WTC11 (cell line): ENCODE measurements at regions not wholly inside any gene's neighbourhood (a gene's known extent, or its start where the extent isn't known, plus 50 kb on each side); places are given as distances from the start of the nearest gene placed in this dataset.

Experiments
- ATAC-seq: fragments of 200-7000 bp; cut with Tn5 transposase; 2 replicates; pipeline ENCODE4 v1.10.0; 2021; ENCODE audit warnings: mild to moderate bottlenecking, moderate library complexity
- CTCF ChIA-PET: fragments of 300-600 bp; sonication (Branson Sonifier 250); formaldehyde crosslinking; loops from one replicate; lab custom pipeline; 2021; ENCODE audit warnings: antibody characterized with exemption; lab: Charles Lee
- POLR2A ChIA-PET: fragments of 350-600 bp; sonication (Branson Sonifier 250); formaldehyde crosslinking; loops from one replicate; lab custom pipeline; 2021; ENCODE audit warnings: antibody characterized with exemption; lab: Charles Lee
- DNase-seq: peaks from one replicate; pipeline ENCODE4 v3.0.0; 2021; ENCODE audit warnings: low spot score
- H3K27ac Mint-ChIP-seq: 2 replicates; pipeline ENCODE4 v1.8.0; 2021; ENCODE audit warnings: mixed read lengths
- H3K27me3 Mint-ChIP-seq: 2 replicates; pipeline ENCODE4 v1.8.0; 2021; ENCODE audit warnings: low read depth, mild to moderate bottlenecking, moderate library complexity, mixed read lengths
- H3K36me3 Mint-ChIP-seq: 2 replicates; pipeline ENCODE4 v1.8.0; 2021; ENCODE audit warnings: mixed read lengths
- H3K4me1 Mint-ChIP-seq: 2 replicates; pipeline ENCODE4 v1.8.0; 2022; ENCODE audit warnings: mixed read lengths
- H3K4me3 Mint-ChIP-seq: 2 replicates; pipeline ENCODE4 v1.8.0; 2021; ENCODE audit warnings: mild to moderate bottlenecking, moderate library complexity, mixed read lengths
- H3K9me3 Mint-ChIP-seq: 2 replicates; pipeline ENCODE4 v1.8.0; 2021; ENCODE audit warnings: mixed read lengths
- ATF2 ChIP-seq: sonication (generic); formaldehyde crosslinking; IDR thresholded peaks from 2 replicates; pipeline ENCODE4 v1.8.1; 2022; ENCODE audit warnings: low read depth, missing genetic modification reagents, borderline replicate concordance
- CTCF ChIP-seq: fragments of 200-600 bp; IDR thresholded peaks from 2 replicates; pipeline ENCODE4 v1.8.0; 2022; ENCODE audit warnings: antibody characterized with exemption
- ETV6 ChIP-seq: sonication (generic); formaldehyde crosslinking; IDR thresholded peaks from 2 replicates; pipeline ENCODE4 v1.8.1; 2022; ENCODE audit warnings: mild to moderate bottlenecking, missing genetic modification reagents
- IRF2 ChIP-seq: sonication (generic); formaldehyde crosslinking; IDR thresholded peaks from 2 replicates; pipeline ENCODE4 v1.8.0; 2022; ENCODE audit warnings: low read depth, missing genetic modification reagents, borderline replicate concordance
- MAX ChIP-seq: sonication (generic); formaldehyde crosslinking; IDR thresholded peaks from 2 replicates; pipeline ENCODE4 v1.8.0; 2022; ENCODE audit warnings: mild to moderate bottlenecking, missing genetic modification reagents
- MXD4 ChIP-seq: fragments of 250-450 bp; sonication (Bioruptor Pico); IDR thresholded peaks from 2 replicates; pipeline ENCODE4 v1.8.0; 2021; ENCODE audit warnings: mild to moderate bottlenecking, moderate library complexity, borderline replicate concordance
- MYBL2 ChIP-seq: sonication (generic); formaldehyde crosslinking; IDR thresholded peaks from 2 replicates; pipeline ENCODE4 v1.8.1; 2023; ENCODE audit warnings: mild to moderate bottlenecking, moderate library complexity, missing genetic modification reagents
- OVOL2 ChIP-seq: fragments of 250-450 bp; sonication (Bioruptor Pico); IDR thresholded peaks from 2 replicates; pipeline ENCODE4 v1.9.0; 2021; ENCODE audit warnings: mild to moderate bottlenecking, borderline replicate concordance
- PRRX2 ChIP-seq: fragments of 250-450 bp; sonication (Bioruptor Pico); IDR thresholded peaks from 2 replicates; pipeline ENCODE4 v1.8.0; 2021; ENCODE audit warnings: mild to moderate bottlenecking
- RELA ChIP-seq: sonication (generic); formaldehyde crosslinking; IDR thresholded peaks from 2 replicates; pipeline ENCODE4 v1.8.1; 2022; ENCODE audit warnings: missing genetic modification reagents, mild to moderate bottlenecking, borderline replicate concordance
- SMAD3 ChIP-seq: sonication (generic); formaldehyde crosslinking; IDR thresholded peaks from 2 replicates; pipeline ENCODE4 v1.8.0; 2022; ENCODE audit warnings: missing genetic modification reagents, mild to moderate bottlenecking, borderline replicate concordance
- TEAD4 ChIP-seq: sonication (generic); formaldehyde crosslinking; IDR thresholded peaks from 2 replicates; pipeline ENCODE4 v1.8.0; 2022; ENCODE audit warnings: mild to moderate bottlenecking, missing genetic modification reagents
- TP53 ChIP-seq: sonication (generic); formaldehyde crosslinking; IDR thresholded peaks from 2 replicates; pipeline ENCODE4 v1.8.1; 2023; ENCODE audit warnings: mild to moderate bottlenecking, missing genetic modification reagents
- ZNF121 ChIP-seq: sonication (generic); formaldehyde crosslinking; IDR thresholded peaks from 2 replicates; pipeline ENCODE4 v1.8.0; 2023; ENCODE audit warnings: missing genetic modification reagents
- ZNF263 ChIP-seq: sonication (generic); formaldehyde crosslinking; IDR thresholded peaks from 2 replicates; pipeline ENCODE4 v1.8.1; 2022; ENCODE audit warnings: low read depth, mild to moderate bottlenecking, moderate library complexity, missing genetic modification reagents
- ZNF317 ChIP-seq: sonication (generic); formaldehyde crosslinking; IDR thresholded peaks from 2 replicates; pipeline ENCODE4 v1.8.1; 2023; ENCODE audit warnings: low read depth, mild to moderate bottlenecking, moderate library complexity, missing genetic modification reagents, borderline replicate concordance
- ZNF396 ChIP-seq: fragments of 250-450 bp; sonication (Bioruptor Pico); IDR thresholded peaks from 2 replicates; pipeline ENCODE4 v1.8.0; 2021; ENCODE audit warnings: mild to moderate bottlenecking, moderate library complexity, borderline replicate concordance
- ZNF416 ChIP-seq: fragments of 250-450 bp; sonication (Bioruptor Pico); IDR thresholded peaks from 2 replicates; pipeline ENCODE4 v1.9.0; 2021; ENCODE audit warnings: mild to moderate bottlenecking, inconsistent platforms
- TF ChIP-seq, protein P1 (sequence below): sonication (generic); formaldehyde crosslinking; IDR thresholded peaks from 2 replicates; pipeline ENCODE4 v1.8.0; 2022; ENCODE audit warnings: mild to moderate bottlenecking, missing genetic modification reagents
- TF ChIP-seq, protein P2 (sequence below): sonication (generic); formaldehyde crosslinking; IDR thresholded peaks from 2 replicates; pipeline ENCODE4 v1.8.0; 2022; ENCODE audit warnings: mild to moderate bottlenecking, missing genetic modification reagents
- TF ChIP-seq, protein P3 (sequence below): fragments of 250-450 bp; sonication (Bioruptor Pico); IDR thresholded peaks from 2 replicates; pipeline ENCODE4 v1.9.0; 2021; ENCODE audit warnings: moderate library complexity, mild to moderate bottlenecking, inconsistent platforms, borderline replicate concordance
- TF ChIP-seq, protein P4 (sequence below): fragments of 250-450 bp; sonication (Bioruptor Pico); IDR thresholded peaks from 2 replicates; pipeline ENCODE4 v2.1.2; 2022; ENCODE audit warnings: mild to moderate bottlenecking, moderate library complexity
- TF ChIP-seq, protein P5 (sequence below): sonication (generic); formaldehyde crosslinking; conservative IDR thresholded peaks from 2 replicates; pipeline ENCODE4 v1.8.1; 2022; ENCODE audit warnings: mild to moderate bottlenecking, missing genetic modification reagents

DNA sequence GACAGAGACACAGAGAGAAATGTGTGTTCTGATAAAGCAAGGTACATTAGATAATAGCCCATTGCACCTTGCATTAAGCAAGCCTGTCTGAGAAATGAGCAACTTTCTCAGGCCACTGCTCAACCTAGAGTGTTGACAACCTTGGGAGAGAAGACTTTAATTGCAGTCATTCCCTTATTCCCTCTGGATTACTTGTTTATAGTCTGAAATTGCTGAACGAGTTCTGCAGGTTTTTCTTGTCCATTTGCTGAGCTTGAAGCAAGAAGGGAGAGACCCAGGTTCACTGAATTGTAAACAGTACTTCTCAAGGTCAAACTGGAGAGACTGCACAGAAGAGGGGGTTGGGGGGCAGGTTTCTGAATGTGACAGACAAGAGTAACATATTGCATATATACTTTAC, 159.4 kb upstream of the PLEKHG7 start:
- peaks cover 34% of the 10 kb centered on the region for H3K4me1 Mint-ChIP-seq
- H3K27ac Mint-ChIP-seq: no peak overlapping the region
- DNase-seq: no peak
- TF ChIP-seq ZNF416: no peak
- no peak for TF ChIP-seq ZNF396
- no peak for TF ChIP-seq IRF2 (CRISPR knock-in tag)
- TF ChIP-seq, protein P1, sequence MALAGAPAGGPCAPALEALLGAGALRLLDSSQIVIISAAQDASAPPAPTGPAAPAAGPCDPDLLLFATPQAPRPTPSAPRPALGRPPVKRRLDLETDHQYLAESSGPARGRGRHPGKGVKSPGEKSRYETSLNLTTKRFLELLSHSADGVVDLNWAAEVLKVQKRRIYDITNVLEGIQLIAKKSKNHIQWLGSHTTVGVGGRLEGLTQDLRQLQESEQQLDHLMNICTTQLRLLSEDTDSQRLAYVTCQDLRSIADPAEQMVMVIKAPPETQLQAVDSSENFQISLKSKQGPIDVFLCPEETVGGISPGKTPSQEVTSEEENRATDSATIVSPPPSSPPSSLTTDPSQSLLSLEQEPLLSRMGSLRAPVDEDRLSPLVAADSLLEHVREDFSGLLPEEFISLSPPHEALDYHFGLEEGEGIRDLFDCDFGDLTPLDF (CRISPR knock-in tag): no peak
- TF ChIP-seq, protein P2, sequence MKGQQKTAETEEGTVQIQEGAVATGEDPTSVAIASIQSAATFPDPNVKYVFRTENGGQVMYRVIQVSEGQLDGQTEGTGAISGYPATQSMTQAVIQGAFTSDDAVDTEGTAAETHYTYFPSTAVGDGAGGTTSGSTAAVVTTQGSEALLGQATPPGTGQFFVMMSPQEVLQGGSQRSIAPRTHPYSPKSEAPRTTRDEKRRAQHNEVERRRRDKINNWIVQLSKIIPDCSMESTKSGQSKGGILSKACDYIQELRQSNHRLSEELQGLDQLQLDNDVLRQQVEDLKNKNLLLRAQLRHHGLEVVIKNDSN: no peak
- no peak for TF ChIP-seq MYBL2
- no peak for TF ChIP-seq PRRX2
- peaks cover 2% of the 10 kb centered on the region; the same call in 1 of the 2 replicates for H3K36me3 Mint-ChIP-seq
- peaks cover 6% of the 10 kb centered on the region; the same call in 1 of the 2 replicates for H3K9me3 Mint-ChIP-seq
- ATAC-seq: no peak
- no peaks in the 10 kb centered on the region for H3K27me3 Mint-ChIP-seq
- CTCF ChIA-PET: no interaction called here
- H3K4me3 Mint-ChIP-seq: no peak overlapping the region
- POLR2A ChIA-PET: no interaction called here

- Mint-ChIP-seq H3K27me3 (no peaks in the 10 kb centered on the region), H3K4me1 (peaks cover 38% of the 10 kb centered on the region), H3K36me3 (peaks cover 2% of the 10 kb centered on the region; the same call in 1 of the 2 replicates), H3K4me3 (no peak overlapping the region), H3K27ac (no peak overlapping the region), H3K9me3 (peaks cover 6% of the 10 kb centered on the region; the same call in 1 of the 2 replicates)
- CTCF ChIA-PET: no interaction called here
- POLR2A ChIA-PET: no interaction called here
- DNase-seq: no peak
- ATAC-seq: no peak
- TF ChIP-seq, protein P3, sequence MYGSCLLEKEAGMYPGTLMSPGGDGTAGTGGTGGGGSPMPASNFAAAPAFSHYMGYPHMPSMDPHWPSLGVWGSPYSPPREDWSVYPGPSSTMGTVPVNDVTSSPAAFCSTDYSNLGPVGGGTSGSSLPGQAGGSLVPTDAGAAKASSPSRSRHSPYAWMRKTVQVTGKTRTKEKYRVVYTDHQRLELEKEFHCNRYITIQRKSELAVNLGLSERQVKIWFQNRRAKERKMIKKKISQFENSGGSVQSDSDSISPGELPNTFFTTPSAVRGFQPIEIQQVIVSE (CRISPR knock-in tag): no peak
- TF ChIP-seq, protein P2: no peak
- TF ChIP-seq MAX (no peak), CTCF (no peak), ZNF263 (CRISPR knock-in tag) (no peak), ATF2 (CRISPR knock-in tag) (no peak), TP53 (CRISPR knock-in tag) (no peak), SMAD3 (CRISPR knock-in tag) (no peak), TEAD4 (CRISPR knock-in tag) (no peak), ZNF317 (CRISPR knock-in tag) (no peak), ETV6 (no peak), OVOL2 (no peak), MXD4 (no peak), RELA (no peak), ZNF121 (no peak)
- TF ChIP-seq, protein P4, sequence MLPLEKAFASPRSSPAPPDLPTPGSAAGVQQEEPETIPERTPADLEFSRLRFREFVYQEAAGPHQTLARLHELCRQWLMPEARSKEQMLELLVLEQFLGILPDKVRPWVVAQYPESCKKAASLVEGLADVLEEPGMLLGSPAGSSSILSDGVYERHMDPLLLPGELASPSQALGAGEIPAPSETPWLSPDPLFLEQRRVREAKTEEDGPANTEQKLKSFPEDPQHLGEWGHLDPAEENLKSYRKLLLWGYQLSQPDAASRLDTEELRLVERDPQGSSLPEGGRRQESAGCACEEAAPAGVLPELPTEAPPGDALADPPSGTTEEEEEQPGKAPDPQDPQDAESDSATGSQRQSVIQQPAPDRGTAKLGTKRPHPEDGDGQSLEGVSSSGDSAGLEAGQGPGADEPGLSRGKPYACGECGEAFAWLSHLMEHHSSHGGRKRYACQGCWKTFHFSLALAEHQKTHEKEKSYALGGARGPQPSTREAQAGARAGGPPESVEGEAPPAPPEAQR (CRISPR knock-in tag): no peak
- TF ChIP-seq, protein P5, sequence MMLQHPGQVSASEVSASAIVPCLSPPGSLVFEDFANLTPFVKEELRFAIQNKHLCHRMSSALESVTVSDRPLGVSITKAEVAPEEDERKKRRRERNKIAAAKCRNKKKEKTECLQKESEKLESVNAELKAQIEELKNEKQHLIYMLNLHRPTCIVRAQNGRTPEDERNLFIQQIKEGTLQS (CRISPR knock-in tag): no peak
- TF ChIP-seq, protein P1 (CRISPR knock-in tag): no peak
Observed at GRCh38 chr12:92541731-92542130, 161.1 kb upstream of the PLEKHG7 start.
